Activated CD8-positive, alpha-beta T cell treated with anti-CD3 and anti-CD28 coated beads for 36 hours (primary cell): ENCODE measurements at regions not wholly inside any gene's neighbourhood (a gene's known extent, or its start where the extent isn't known, plus 50 kb on each side); places are given as distances from the start of the nearest gene placed in this dataset.

ENCODE experiments used
- ATAC-seq: fragments of 200-7000 bp; cut with Tn5 transposase; one replicate; pipeline ENCODE4 v1.10.0; 2021; ENCODE audit warnings: mild to moderate bottlenecking, moderate library complexity
- CTCF ChIA-PET: fragments of 350-600 bp; sonication (Branson Sonifier 250); formaldehyde crosslinking; loops from one replicate; lab custom pipeline; 2021; ENCODE audit warnings: antibody characterized with exemption; lab: Charles Lee
- POLR2A ChIA-PET: fragments of 350-600 bp; sonication (Branson Sonifier 250); formaldehyde crosslinking; loops from one replicate; lab custom pipeline; 2021; ENCODE audit warnings: antibody characterized with exemption; lab: Charles Lee
- DNase-seq: peaks from one replicate; pipeline ENCODE4 v3.0.0-alpha.2; 2020
- H3K27ac Mint-ChIP-seq: one replicate; pipeline ENCODE4 v1.8.0; 2021; ENCODE audit warnings: mild to moderate bottlenecking, mixed read lengths
- H3K27me3 Mint-ChIP-seq: one replicate; pipeline ENCODE4 v1.8.0; 2021; ENCODE audit warnings: mixed read lengths
- H3K36me3 Mint-ChIP-seq: one replicate; pipeline ENCODE4 v1.8.0; 2021; ENCODE audit warnings: low read depth, mixed read lengths
- H3K4me1 Mint-ChIP-seq: one replicate; pipeline ENCODE4 v1.8.0; 2021; ENCODE audit warnings: low read depth, mixed read lengths
- H3K4me3 Mint-ChIP-seq: one replicate; pipeline ENCODE4 v1.8.0; 2021; ENCODE audit warnings: mild to moderate bottlenecking, moderate library complexity, mixed read lengths
- H3K9me3 Mint-ChIP-seq: one replicate; pipeline ENCODE4 v1.8.0; 2021; ENCODE audit warnings: mixed read lengths
- intact Hi-C: fragments of 100-400 bp; cut with micrococcal nuclease; formaldehyde crosslinking; loops from one replicate; pipeline ENCODE4 v1.10.0; 2022
- TF ChIP-seq, protein P1 (sequence below): fragments of 200-600 bp; IDR thresholded peaks from one replicate; pipeline ENCODE4 v1.8.0; 2022; ENCODE audit warnings: antibody characterized with exemption, mild to moderate bottlenecking

DNA sequence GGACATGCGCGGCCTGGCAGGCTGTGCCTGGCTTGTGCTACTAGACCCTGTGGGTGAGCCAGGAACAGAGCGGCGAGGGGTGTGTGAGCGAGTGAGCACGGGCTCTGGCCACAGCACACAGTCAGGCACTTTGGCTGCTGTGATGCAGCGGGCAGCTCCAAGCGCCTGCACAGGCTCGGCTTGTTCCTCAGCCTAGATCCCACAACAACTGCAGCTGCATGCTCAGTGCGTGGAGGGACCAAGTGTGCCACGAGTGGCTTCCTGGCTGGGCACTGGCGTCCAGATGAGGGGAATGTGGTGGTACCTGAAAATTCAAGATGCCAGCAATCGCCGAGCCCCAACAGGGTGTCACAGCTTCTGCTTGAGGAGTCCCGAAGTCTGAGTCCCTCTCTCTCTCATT lies 1056.6 kb downstream of the RAPGEF2 start:
- H3K27ac Mint-ChIP-seq, result no peak overlapping the region
- H3K4me1 Mint-ChIP-seq, result no peaks in the 10 kb centered on the region
- ChIA-PET POLR2A (no interaction called here), CTCF (no interaction called here)
- intact Hi-C loops, result no loop called here
- H3K27me3 Mint-ChIP-seq, result no peaks in the 10 kb centered on the region
- H3K4me3 Mint-ChIP-seq, result no peak overlapping the region
- ATAC-seq (no peak), DNase-seq (no peak)
- TF ChIP-seq, protein P1, sequence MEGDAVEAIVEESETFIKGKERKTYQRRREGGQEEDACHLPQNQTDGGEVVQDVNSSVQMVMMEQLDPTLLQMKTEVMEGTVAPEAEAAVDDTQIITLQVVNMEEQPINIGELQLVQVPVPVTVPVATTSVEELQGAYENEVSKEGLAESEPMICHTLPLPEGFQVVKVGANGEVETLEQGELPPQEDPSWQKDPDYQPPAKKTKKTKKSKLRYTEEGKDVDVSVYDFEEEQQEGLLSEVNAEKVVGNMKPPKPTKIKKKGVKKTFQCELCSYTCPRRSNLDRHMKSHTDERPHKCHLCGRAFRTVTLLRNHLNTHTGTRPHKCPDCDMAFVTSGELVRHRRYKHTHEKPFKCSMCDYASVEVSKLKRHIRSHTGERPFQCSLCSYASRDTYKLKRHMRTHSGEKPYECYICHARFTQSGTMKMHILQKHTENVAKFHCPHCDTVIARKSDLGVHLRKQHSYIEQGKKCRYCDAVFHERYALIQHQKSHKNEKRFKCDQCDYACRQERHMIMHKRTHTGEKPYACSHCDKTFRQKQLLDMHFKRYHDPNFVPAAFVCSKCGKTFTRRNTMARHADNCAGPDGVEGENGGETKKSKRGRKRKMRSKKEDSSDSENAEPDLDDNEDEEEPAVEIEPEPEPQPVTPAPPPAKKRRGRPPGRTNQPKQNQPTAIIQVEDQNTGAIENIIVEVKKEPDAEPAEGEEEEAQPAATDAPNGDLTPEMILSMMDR, result no peak
- no peaks in the 10 kb centered on the region for H3K36me3 Mint-ChIP-seq
- no peaks in the 10 kb centered on the region for H3K9me3 Mint-ChIP-seq

DNA sequence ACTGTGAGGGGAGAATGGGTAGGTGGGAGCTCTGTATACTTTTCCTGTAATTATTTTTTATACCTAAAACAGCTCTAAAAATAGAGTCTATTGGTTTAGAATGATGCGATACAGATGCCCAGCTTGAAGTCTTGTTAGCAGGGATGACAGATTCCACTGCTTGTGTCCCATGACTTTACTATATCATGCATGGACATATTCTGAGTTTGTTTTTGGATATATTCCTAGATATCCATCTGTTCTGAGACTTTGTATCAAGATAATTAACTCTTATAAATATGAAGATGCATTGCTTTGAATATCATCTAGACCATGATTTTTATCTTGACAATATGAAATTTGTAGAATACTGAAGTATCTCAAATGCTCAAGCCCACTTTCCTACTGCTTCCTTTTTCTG lies 1058.1 kb downstream of the RAPGEF2 start:
- Mint-ChIP-seq H3K4me3 (no peak overlapping the region), H3K4me1 (no peaks in the 10 kb centered on the region), H3K27ac (no peak overlapping the region), H3K36me3 (no peaks in the 10 kb centered on the region), H3K9me3 (no peaks in the 10 kb centered on the region), H3K27me3 (no peaks in the 10 kb centered on the region)
- POLR2A ChIA-PET, result no interaction called here
- TF ChIP-seq, protein P1, result no peak
- ATAC-seq (no peak), DNase-seq (no peak)
- intact Hi-C loops, result no loop called here
- CTCF ChIA-PET, result no interaction called here

DNA sequence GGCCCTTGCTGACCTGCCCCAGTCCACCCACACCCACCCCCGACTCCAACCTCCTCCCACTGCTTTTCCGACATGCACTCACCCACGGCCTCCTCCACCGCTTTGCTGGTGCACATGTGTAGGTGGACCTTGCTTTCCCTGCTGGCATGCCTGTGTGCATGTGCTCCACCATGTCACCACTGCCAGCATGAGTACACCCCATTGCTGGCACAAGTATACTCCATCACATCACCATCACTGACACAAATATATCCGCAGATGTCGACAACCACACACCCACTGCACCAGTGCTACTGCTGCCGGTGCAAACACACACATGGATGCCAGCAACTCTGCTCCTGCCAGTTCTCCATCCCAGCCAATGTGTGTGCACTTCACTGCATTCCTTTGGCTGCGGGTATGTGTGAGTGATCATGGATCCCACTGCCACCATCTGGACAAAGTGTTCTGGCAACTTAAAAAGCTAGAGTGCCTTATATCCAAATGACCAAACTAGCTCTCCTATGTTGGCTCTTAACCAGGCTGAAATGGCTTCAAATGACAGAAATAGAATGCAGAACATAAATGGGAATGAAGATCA lies 1072.3 kb downstream of the RAPGEF2 start:
- peaks cover 13% of the 10 kb centered on the region for H3K9me3 Mint-ChIP-seq
- no peaks in the 10 kb centered on the region for H3K4me1 Mint-ChIP-seq
- H3K36me3 Mint-ChIP-seq, result no peaks in the 10 kb centered on the region
- TF ChIP-seq, protein P1, result no peak
- ATAC-seq (no peak), DNase-seq (no peak)
- POLR2A ChIA-PET, result no interaction called here
- CTCF ChIA-PET, result no interaction called here
- no peaks in the 10 kb centered on the region for H3K27me3 Mint-ChIP-seq
- intact Hi-C loops, result no loop called here
- H3K27ac Mint-ChIP-seq, result no peak overlapping the region
- no peak overlapping the region for H3K4me3 Mint-ChIP-seq

DNA sequence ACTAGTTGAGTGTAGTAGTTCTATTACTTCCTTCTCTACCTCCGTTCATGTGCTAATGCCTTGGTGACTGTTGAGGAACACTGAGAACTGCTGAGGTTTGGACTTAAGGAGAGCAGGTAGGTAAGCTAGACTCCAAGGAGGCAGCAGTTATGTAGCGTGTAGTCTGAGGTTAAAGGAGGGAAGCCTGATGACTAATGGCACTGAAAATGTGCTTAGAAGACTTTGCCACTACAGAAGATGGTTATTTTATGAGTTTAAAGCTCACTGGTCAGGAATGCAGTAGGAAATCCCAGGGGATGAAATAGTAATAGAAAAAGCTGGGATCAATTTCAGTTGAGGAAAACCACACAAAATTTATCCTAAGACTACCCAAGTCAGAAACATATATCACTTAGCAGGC lies 1077.3 kb downstream of the RAPGEF2 start:
- H3K27ac Mint-ChIP-seq, result no peak overlapping the region
- no peaks in the 10 kb centered on the region for H3K36me3 Mint-ChIP-seq
- no peaks in the 10 kb centered on the region for H3K4me1 Mint-ChIP-seq
- no peaks in the 10 kb centered on the region for H3K27me3 Mint-ChIP-seq
- TF ChIP-seq, protein P1, result no peak
- intact Hi-C loops, result no loop called here
- POLR2A ChIA-PET, result no interaction called here
- CTCF ChIA-PET, result no interaction called here
- H3K4me3 Mint-ChIP-seq, result no peak overlapping the region
- H3K9me3 Mint-ChIP-seq, result peaks cover 13% of the 10 kb centered on the region
- no peak for DNase-seq
- no peak for ATAC-seq

DNA sequence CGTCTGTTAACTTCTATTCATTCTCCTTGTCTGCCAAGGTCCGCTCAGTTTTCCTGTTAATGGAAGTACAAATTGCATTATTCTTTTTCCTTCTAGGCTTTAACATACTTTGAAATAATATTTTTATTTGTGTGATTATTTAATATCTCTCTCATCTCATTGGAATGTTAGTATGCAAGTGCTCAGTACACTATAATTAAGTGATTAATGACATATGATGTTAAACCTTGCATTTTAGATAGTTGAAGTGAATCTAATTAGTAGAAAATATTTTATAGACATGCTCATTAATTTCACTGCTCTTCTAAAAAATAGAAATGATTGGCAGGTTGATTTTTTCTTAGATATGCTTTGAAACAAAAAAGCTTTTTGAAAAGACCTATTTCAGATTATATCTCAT lies 1079.8 kb downstream of the RAPGEF2 start:
- ChIA-PET CTCF (no interaction called here), POLR2A (no interaction called here)
- H3K4me1 Mint-ChIP-seq, result no peaks in the 10 kb centered on the region
- DNase-seq (no peak), ATAC-seq (no peak)
- H3K36me3 Mint-ChIP-seq, result no peaks in the 10 kb centered on the region
- H3K27ac Mint-ChIP-seq, result no peak overlapping the region
- H3K9me3 Mint-ChIP-seq, result peaks cover 12% of the 10 kb centered on the region
- TF ChIP-seq, protein P1, result no peak
- intact Hi-C loops, result no loop called here
- no peaks in the 10 kb centered on the region for H3K27me3 Mint-ChIP-seq
- no peak overlapping the region for H3K4me3 Mint-ChIP-seq
